H1 (cell line): ENCODE measurements at regions not wholly inside any gene's neighbourhood (a gene's known extent, or its start where the extent isn't known, plus 50 kb on each side); places are given as distances from the start of the nearest gene placed in this dataset.

ENCODE experiments used
- BACH1 ChIP-seq: IDR thresholded peaks from 2 replicates; pipeline ENCODE4 v1.6.1; 2012; ENCODE audit warnings: low read length, improper control_type of control experiment
- CBX5 ChIP-seq: fragments of 300-800, 300-1000 bp; sonication (generic); IDR thresholded peaks from 2 replicates; pipeline ENCODE4 v1.7.1; 2016; ENCODE audit warnings: antibody characterized with exemption, low read length, low read depth
- POLR2AphosphoS5 ChIP-seq: IDR thresholded peaks from 2 replicates; pipeline ENCODE4 v1.6.1; 2011; ENCODE audit warnings: low read depth, low read length
- TF ChIP-seq, protein P1 (sequence below): IDR thresholded peaks from 2 replicates; pipeline ENCODE4 v1.6.1; 2011; ENCODE audit warnings: low read depth, mild to moderate bottlenecking, low read length; ENCODE audit not compliant: insufficient read depth

DNA sequence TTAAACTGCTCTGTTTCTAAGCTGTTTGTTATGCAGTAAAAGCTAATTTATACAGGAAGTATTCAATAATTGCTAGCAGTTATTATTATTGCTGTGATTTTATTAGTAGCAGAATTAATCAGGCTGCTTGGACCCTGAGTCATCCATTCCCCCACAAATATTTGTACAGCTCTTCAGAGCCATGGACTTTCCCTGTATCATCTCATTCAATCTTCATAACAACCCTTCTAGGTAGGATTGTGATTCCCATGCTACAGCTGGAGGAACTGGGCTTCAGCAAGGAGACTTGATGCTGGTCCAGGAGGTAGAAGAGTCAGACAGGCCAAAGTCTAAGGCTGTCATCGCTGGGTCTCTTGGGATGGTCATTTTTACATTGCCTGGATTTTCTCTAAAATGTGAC is 208.3 kb downstream of the C16orf95 start (continued):
- TF ChIP-seq BACH1 (no peak), CBX5 (no peak), POLR2AphosphoS5 (no peak)
- TF ChIP-seq, protein P1, sequence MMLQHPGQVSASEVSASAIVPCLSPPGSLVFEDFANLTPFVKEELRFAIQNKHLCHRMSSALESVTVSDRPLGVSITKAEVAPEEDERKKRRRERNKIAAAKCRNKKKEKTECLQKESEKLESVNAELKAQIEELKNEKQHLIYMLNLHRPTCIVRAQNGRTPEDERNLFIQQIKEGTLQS = no peak
